ENCODE measurements at regions not wholly inside any gene's neighbourhood (a gene's known extent, or its start where the extent isn't known, plus 50 kb on each side); places are given as distances from the start of the nearest gene placed in this dataset.

DNA sequence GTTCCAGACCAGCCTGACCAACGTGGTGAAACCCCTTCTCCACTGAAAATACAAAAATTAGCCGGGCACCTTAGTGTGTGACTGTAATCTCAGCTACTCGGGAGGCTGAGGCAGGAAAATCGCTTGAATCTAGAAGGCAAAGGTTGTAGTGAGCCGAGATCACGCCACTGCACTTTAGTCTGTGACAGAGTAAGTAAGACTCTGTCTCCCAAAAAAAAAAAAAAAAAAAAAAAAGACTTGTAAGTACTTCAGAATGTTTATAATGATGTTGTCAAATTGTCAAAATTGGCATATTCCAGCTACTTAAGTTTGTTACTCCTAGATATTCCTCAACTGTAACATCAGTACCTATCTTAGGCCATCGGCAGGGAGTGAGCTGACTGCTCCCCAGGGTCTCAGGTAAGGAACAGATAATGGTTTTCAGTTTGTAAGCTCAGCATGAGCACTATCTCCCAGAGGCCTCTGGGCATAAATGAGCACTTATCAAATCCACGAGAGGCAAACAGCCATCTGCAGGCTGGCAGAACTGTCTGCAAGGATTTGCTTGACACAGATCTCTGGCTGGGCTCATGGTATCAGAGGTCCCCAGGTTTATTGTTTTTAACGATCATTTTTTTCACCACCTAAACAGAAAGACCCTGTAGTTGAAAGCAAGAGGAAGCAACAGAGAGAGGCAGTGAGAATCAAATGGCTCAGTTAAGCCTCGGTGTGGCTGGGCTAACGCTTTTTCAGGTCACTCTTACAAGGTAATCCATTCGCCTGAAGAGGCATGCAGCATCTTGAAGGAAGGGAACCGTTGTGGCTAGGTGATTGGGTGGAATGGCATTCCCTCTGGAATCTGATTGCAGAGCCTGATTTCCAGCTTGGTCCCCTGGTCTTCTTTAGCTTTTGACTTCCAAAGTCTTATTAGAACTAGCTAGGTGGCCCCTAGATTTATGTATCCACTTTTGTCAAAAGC lies 115.9 kb downstream of the LY86 start:
- DNase-seq (no peak), ATAC-seq (no peak)

DNA sequence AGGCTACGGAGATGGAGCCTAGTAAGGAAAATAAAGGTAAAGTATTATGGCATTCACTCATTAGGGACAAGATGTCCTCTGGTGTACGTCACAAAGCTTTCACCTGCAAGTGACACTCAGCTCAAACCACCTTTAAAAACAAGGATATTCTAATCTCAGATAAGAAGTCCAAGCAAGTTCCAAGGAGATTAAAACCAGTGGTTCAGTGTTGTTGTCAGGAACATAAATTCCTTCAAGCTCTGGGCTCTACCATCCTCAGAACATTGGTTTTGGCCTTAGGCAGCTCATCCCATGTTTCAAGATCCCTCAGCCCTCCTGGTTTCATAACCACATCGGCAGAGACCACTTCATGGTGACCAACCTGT lies 116.5 kb downstream of the LY86 start:
- DNase-seq: no peak
- ATAC-seq: no peak

DNA sequence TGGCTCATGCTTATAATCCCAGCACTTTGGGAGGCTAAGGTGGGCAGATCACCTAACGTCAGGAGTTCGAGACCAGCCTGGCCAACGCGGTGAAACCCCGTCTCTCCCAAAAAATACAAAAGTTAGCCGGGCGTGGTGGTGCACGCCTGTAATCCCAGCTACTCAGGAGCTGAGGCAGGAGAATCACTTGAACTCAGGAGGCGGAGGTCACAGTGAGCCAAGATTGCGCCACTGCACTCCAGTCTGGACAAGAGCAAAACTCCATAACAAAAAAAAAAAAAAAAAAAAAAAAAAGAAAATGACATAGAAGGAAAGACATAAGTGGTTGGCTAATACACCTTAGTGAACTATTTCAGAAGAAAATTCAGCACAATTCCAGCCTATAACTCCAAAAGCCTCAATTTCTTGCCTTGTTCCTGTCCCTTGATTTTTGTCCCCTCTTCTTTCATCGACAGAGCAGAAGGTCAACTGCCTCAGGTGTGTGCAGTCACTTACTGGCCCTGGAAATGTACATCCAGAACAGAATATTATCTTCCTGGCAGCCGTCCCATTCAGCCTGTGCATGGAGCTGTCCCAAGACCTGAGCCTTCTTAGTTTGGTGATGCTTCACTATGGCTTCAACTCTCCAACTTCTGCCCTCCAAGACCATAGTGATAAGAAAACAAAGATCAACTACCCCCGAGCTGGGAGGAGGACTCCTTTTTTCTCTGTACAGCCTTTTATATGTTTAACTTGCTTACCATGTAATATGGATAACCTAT lies 117.6 kb downstream of the LY86 start:
- no peak for DNase-seq
- no peak for ATAC-seq

DNA sequence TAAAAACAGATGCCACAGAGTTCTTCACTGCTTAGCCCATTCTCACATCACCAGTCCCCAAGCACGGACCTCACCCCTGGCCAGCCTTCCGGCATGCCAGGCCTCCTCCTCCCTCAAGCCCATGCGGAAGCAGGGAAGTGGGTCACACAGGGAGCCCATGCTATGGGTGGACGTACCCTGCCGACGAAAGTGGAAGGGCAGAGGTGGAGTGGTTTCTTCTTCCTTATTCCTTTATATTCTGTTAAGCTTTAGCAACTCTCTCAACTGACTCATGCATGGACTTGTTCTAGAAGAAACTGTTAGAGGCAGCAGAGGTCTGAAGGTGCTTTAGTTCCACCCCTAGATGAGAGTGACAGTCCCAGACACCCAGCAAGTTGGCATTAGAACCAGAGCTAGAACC lies 118.6 kb downstream of the LY86 start:
- ATAC-seq (no peak), DNase-seq (no peak)

DNA sequence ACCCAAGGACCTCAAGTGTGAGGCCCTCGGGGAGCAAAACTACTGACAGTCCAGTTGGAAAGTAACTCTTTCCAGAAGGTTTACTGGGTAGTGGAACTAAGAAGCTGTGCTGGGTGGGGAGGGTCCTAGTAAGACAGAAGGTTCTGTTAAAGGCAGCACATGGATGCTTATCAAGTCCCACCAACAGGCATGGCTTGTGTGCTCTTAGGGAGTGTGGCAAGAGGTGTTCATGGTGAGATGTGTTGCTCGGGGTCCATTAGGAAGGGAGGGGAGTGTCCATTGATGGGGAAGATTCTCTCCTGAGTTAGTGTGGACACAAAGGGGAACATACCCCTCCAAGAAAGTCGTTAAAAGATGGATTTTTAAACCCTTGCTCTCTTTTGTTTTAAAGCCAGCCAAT lies 120.6 kb downstream of the LY86 start:
- DNase-seq: no peak
- no peak for ATAC-seq

DNA sequence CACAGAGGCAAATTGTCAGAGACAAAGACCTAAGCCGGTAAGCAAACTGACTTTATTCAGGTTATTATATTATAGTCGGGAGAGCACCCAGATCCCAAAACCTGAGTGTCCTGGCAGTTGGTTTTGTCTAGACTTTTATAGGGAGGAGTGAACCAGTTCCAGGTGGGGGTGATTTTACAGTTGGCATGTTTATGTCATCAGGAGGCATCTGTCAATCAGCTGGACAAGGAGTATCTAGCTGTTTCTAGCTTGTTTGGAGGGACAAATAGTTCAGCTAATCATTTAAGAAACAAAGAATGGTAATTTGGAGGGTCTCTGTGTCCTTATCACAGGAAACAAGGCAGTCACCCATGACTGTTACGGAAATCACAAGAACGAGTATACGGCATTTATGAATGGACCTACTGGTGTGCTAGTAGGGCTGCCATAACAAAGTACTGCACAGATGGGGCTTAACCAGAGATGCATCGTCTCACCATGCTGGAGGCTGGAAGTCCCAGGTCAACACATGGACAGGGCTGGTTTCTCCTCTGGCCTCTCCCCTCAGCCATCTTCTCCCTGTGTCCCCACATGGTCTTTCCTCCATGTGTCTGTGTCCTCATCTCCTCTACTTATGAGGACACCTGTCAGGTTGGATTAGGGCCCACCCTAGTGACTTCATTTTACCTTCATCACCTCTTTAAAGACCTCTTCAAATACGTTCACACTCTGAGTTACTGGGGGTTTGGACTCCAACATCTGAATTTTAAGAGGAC lies 122.7 kb downstream of the LY86 start:
- ATAC-seq (no peak), DNase-seq (no peak)

DNA sequence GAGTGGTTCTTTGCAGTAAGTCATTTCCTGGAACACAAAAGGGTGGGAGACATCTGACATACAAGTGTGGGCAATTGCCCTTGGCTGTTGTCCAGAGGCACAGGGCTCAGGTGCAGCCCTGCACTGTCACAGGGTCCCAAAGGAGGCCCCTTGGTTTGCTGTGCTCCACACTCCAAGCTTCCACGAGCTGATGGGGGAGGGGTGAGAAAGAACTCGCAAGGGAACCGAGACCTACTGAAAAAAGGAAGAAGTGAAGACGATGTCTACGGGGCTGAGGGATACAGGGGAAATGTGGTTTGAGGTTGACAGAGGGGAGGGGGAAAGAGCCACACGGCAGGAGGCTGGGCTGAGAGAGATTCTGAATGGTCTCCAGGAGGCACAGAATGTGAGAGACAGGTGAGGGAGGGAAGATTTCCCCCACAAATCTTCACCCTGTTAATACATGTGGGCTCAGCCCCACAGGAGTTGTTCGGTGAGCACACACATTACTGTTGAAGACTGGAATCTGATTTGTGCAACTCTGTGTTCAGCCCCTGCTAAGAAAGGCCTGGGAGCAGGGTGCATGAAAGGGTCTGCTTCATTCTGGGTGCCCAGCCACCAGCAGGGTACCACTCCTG lies 123.4 kb downstream of the LY86 start:
- ATAC-seq (peak; percentile 32), DNase-seq (no peak)

DNA sequence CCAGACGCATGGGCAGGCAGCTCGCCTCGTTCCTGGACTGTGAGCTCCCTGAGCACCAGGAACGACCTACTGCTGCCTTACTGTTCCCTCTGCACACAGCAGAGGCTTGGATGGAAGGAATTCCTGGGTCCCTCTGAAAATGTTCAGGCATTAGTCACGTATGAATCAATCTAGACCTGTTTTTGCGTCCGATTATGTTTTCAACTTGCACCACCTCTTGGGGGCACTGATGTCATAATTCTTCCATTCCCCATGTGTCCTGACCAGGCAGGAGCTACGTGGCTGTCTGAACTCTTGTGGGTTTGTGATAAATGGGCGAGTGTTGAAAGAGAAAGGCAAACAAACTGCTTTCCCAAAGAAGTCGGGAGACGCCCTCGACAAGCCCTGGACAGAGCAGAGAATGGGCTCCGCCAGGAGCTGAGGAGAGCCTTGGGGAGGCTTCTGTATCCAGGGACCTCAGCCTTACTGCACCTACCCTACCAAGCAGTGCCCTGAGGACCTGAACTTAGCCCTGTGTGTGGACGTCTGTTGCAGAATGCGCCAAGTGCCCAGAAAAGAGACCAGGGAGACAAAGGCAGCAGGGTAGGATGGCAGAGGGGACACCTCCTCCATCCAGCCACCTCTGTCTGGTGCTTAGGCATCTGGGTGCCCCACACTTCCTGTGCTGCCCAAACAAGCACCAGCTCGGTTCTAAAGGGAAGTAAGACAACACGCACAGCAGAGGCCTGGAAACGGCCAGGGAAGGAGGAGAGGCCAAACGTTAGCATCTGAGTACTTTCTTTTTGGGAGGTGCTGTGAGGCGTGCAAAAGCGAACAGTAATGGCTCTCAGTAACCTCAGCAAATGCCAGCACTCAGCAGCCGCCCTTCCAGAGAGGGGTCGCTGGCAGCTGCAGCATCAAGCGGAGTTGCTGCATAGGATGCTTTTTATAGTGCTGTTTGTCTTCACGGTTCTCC lies 124.2 kb downstream of the LY86 start:
- ATAC-seq (peak; percentile 62), DNase-seq (no peak)

DNA sequence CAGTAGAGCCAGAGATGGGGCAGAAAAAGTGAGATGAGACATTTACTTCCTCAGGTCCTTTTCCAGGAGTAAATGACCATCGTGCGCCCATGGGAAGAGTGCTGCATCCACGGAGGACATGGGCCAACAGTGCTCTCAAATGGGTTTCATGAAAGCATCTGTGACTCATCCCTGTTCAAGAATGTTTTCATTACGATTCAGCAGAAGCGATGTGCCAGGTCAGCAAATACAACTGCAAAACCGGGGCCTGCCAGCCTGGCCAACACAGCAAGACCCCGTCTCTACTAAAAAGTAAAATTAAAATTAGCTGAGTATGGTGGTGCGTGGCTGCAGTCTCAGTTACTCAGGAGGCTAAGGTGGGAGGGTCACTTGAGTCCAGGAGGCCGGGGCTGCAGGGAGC lies 125.1 kb downstream of the LY86 start:
- ATAC-seq (no peak), DNase-seq (no peak)

DNA sequence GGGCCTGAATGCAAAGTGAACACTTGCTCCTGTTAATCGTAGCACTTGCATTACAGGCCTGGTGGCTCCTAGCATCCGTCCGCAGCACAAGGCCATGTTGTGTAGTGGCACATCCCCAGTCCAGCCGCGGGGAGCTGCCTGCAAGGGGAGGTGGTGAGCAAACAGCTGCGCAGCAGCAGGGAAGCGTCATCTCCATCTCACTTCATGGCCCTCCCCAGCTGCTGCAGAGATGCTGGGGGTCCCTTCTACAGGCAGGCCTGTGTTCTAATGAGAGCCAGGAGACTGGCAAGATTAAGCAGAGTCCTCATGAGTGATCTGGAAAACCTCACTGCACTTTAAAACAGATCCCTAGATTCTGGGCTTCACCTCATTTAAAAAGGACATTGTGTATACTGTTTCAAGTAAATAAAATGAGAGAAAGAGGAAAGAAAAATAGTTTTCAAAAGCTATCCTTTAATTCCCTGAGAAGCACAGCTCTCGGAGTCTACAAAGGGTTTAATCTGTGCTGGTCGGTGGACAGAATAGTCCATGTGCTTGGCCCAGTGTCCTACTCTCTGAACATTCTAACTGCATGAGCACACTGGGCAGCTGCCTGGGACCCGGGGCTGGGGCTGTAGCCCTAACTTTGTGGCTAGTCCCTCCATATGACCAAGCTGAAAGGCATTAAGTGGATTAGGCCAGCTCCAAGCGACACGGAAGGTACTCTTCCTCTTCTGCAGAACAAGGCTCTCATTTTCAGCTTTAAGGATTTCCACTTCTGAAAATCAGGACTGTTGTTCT lies 125.8 kb downstream of the LY86 start:
- DNase-seq: no peak

DNA sequence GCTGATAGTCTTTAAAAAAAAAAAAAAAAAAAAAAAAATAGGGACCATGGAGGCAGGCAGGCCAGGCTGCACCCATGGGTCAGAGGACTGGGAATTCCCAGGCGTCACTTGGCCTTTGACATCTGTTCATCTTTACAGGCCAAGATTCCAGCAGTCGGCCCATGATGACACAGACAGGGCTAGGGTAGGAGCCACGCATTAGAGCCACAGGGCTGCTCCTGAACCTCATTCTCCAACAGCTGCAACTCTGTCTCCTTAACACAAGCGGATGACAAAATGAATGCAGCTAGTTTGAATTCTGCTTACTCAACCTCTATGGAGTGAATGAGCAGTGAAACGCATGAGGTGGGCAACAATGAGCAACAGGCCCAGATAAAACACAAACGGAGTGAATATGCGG lies 126.4 kb downstream of the LY86 start:
- no peak for DNase-seq

More for the DNA sequence above, 125.8 kb downstream of the LY86 start:
- ATAC-seq: no peak

DNA sequence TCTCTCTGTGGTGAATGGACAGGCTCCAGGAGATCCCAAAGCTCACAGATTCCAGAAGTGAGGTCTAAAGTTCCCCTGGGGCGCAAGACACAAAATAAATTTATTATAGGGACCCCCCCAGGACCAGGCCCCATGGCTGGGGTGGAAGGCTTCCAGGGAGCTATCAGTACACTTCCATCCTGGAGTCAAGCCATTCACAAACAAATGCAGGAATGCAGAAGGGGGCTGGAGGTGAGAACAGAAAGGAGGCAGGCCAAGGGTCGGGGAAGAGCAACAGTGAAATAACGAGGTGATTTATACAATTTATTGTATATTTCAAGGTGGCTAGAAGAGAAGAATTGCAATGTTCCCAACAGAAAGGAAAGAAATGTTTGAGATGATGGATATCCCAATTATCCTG lies 126.9 kb downstream of the LY86 start:
- DNase-seq: no peak

More for the DNA sequence above, 126.4 kb downstream of the LY86 start:
- ATAC-seq: no peak

DNA sequence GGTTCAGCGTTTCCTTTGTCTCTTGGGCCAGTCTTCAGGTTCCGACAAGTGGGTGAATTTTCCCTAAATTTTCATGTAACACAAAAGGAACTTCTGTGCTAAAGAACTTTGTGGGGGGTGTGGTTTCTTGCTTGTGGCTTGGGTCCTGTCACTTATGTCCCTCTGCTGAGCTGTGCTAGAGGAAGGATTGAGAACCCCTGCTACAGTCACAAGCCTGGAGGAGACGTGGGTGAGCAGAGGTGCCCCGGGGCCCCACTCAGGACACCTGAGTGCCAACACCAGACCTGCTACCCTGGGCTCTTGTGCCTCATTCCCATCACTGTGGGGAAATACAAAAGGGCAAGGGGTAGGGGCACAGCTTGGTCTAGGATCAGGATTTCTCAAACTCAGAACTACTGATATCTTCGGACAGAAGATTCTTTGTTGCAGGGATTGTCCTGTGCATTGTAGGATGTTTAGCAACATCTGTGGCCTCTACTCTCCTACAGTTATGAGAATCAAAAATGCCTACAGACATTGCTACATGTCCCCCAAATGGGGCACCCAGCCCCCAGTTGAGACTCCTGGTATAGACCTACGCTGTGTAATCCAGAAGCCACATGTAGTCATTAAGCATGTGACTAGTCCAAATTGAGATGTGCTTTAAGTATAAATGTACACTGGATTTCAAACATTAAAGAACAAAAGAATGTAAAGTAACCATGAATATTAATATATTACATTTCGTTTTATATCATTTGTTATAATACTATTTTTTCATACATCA lies 128.7 kb downstream of the LY86 start:
- ATAC-seq (no peak), DNase-seq (no peak)

More for the DNA sequence above, 126.9 kb downstream of the LY86 start:
- no peak for ATAC-seq

DNA sequence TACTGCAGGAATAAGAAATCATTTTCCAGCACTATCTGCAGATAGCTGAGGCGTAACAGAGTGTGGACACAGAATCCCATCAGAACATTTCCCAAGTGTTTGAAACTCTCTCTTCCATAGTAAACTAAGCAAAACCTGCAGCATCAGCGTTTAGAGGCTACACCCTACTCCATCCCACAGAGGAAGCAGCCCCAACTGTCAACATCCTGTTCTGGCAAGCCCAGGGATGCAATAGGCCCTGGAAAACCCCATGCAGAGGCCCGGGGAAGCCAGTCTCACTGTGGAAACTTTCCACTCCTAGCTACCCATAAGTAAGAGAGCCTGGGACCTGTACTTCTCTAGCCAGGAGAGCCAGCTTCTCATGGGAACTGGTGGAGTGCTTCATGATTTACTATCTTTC lies 129.4 kb downstream of the LY86 start:
- no peak for ATAC-seq
- DNase-seq: no peak

DNA sequence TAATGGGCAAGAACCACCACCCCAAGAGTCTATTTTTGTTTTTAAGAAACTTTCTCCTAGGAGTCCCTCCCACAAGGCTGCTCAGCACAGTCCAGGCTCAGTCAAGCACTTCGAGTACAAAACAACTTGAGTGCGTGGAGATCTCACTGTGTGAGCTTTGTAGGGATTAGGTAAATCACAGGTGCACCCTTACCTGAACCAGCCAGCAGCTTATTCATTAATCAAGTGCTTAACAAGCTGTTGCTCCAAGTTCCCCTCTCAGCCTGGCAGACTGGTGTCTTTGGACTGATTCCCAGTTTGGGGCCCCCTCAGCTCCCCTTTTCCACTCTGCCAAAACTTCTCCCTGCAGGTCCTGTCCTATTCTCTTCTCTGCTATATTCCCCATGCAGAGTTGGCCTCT lies 133.1 kb downstream of the LY86 start:
- DNase-seq (no peak), ATAC-seq (no peak)

DNA sequence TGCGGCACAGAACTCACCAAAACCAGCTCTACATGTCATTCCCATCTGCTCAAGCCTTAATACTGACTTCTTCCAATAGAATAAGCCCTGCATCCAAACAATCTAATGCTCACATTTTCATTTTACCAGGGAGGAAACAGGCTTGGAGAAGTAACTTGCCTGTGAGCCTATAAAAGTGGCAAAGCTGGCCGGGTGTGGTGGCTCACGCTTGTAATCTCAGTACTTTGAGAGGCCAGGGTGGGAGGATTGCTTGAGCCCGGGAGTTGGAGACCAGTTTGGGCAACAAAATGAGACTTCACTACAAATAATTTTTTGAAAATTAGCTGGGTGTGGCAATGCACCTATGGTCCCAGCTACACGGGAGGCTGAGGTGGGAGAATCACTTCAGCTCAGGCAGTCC lies 133.7 kb downstream of the LY86 start:
- DNase-seq: no peak
- ATAC-seq: no peak

DNA sequence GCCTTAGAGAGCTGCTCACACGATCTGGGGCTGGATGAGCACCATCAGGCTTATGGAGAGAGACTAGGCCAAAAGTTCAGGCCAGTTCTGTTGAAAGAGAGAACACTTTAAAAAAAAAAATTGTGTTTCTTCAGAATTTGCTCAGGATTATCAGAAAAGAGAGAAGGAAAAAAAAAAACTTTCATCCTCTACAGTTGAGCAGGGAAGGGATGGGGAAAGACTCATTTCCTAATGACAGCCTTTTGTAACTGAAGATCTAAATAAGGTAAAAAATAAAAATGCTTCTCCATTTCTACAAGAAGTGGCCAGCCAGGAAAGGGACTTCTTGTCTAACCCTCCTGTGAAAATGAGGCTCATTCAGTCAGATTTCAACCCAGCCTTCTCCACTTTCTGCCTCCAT lies 134.8 kb downstream of the LY86 start:
- ATAC-seq: no peak
- no peak for DNase-seq

DNA sequence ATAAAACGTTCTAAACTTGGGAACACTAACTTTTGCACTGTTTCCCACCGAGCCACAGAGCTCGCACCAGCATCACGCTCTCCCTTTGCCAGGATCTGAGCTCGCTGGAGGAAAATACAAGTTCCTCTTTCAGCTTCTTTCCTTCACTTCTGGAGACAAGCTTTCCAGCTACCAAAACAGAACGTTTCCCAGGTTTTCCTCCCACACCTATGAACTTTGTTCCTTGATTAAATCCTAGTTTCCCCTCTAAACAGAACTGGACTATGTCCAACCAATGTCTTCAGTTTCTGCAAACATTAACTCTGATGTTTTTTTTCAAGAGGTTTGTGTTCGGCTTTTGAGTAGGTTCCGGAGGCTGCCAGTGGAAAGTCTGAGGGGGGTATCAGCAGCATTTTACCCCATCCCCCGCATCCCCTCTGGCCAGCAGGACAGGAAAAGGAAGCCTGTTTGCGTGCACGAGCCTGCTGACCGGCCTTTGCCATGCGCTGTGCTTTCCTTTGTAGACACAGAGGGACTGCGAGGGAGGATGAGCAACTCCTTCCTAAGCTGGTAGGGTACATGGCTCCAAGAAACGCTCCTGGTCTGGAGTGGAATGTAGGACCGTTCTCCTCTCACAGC lies 135.5 kb downstream of the LY86 start:
- DNase-seq (no peak), ATAC-seq (peak; percentile 17)
